ENCODE measurements at regions not wholly inside any gene's neighbourhood (a gene's known extent, or its start where the extent isn't known, plus 50 kb on each side); places are given as distances from the start of the nearest gene placed in this dataset.

GRCh38 chr2:117169036-117169765 is 645.3 kb upstream of the DDX18 start:
- no peak for DNase-seq (ENCODE audit: low read depth in 4 of 4, low spot score in 2 of 4)

GRCh38 chr2:117170897-117171296 is 643.6 kb upstream of the DDX18 start:
- no peak for DNase-seq (ENCODE audit: low read depth in 4 of 4, low spot score in 2 of 4)

GRCh38 chr2:117179405-117179804 is 635.1 kb upstream of the DDX18 start:
- DNase-seq (ENCODE audit: low read depth in 4 of 4, low spot score in 2 of 4): no peak

GRCh38 chr2:117190856-117191559 is 623.5 kb upstream of the DDX18 start:
- no peak for DNase-seq (ENCODE audit: low read depth in 4 of 4, low spot score in 2 of 4)

DNA sequence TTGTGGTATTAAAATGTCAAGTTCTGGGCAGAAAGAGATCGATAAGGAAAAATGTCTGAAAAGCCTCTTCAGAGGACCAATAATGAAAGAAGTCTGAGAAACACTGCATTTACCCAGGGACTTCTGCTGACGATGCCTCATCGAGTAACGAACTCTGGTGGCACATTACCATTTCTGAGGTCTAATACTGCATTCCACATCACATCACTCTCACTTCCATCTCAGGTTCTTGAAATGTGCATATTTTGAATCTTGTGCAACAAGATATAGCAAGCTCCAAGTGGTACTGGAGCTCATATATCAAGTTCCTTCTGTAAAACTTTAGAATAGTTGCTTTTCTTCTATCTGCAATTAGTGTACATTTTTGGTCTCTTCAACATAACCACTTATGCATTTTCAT is 619.1 kb upstream of the DDX18 start:
- DNase-seq (ENCODE audit: low read depth in 4 of 4, low spot score in 2 of 4): no peak

GRCh38 chr2:117199511-117199910 is 615.0 kb upstream of the DDX18 start:
- DNase-seq (ENCODE audit: low read depth in 4 of 4, low spot score in 2 of 4): no peak

GRCh38 chr2:117212562-117212961 is 601.9 kb upstream of the DDX18 start:
- DNase-seq (ENCODE audit: low read depth in 4 of 4, low spot score in 2 of 4): no peak

- DNase-seq (ENCODE audit: low read depth in 4 of 4, low spot score in 2 of 4): no peak
Observed at GRCh38 chr2:117217145-117217544, 597.3 kb upstream of the DDX18 start.

GRCh38 chr2:117222809-117223208 is 591.7 kb upstream of the DDX18 start:
- no peak for DNase-seq (ENCODE audit: low read depth in 4 of 4, low spot score in 2 of 4)

GRCh38 chr2:117232305-117232704 is 582.2 kb upstream of the DDX18 start:
- no peak for DNase-seq (ENCODE audit: low read depth in 4 of 4, low spot score in 2 of 4)

DNA sequence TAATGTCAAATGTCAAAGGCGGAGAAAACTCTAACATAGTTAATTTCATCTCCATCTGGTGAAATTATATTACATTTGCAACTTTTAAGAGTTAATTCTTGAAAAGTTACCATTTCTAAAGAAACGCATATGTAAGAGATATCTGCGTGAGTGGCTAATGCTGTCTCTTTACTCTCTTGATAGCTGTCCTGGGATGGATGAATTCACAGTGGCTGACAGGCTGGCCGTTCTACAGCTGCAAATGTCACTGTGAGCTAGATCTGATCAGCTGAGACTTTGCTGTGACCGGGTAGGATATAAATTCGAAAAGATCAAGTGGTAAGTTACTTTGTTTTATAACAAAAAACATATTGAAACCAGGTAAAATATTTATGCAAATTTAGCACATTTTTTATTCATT is 557.1 kb upstream of the DDX18 start:
- no peak for DNase-seq (ENCODE audit: low read depth in 4 of 4, low spot score in 2 of 4)

DNA sequence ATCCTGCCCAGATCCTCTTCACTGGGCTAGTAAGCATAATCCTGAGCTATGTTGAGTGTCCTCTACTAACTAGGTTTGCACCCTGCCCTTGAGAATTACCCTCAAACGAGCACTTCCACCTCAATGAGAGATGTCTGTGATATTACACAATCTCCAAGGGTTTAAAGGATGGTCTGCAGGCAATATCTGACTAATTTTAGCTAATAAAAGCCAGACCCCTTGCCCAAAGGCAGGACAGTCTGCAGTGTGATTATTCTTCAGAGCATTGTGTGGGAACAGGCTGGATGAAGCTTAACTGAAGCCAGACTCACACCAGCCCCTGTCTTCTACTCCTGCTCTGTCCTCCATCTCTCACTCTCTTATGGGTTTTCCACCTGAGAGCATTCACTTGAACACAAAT is 544.9 kb upstream of the DDX18 start:
- no peak for DNase-seq (ENCODE audit: low read depth in 4 of 4, low spot score in 2 of 4)

- no peak for DNase-seq (ENCODE audit: low read depth in 4 of 4, low spot score in 2 of 4)
Observed at GRCh38 chr2:117271631-117272030, 542.9 kb upstream of the DDX18 start.

DNA sequence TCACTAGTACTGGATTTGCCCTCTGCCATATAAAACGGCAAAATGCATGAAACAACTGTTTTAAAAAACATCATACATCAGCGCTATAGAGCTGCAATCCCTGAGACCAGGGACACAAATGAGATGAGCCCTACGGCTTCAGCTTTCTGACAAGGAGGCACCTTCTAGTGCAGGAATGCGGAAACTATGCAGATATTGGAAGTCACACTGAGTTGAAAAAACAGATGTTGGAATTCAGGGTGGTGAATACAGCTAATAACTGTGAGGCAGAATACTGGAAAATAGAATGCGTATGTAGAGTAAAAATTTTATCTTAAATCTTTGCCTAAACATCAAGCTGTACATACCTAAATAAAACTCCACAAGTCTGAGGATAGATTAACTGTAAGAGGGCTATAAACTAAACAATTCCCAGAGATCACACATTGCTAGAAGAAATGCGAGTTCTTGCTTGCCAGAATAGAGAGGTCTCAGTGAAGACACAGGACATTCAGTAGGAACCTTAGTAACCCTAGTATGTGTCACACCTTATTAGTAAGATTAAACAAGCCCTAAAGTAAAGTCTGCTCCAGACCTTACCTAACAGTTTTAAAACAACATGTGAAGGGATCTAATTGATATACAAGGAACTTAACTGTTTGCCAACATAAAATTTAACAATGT is 541.4 kb upstream of the DDX18 start:
- no peak for DNase-seq (ENCODE audit: low read depth in 4 of 4, low spot score in 2 of 4)

GRCh38 chr2:117293012-117293411 is 521.5 kb upstream of the DDX18 start:
- DNase-seq (ENCODE audit: low read depth in 4 of 4, low spot score in 2 of 4): no peak

- no peak for DNase-seq (ENCODE audit: low read depth in 4 of 4, low spot score in 2 of 4)
Observed at GRCh38 chr2:117299451-117299850, 515.0 kb upstream of the DDX18 start.

GRCh38 chr2:117308861-117309770 is 505.4 kb upstream of the DDX18 start:
- DNase-seq (ENCODE audit: low read depth in 4 of 4, low spot score in 2 of 4): no peak

GRCh38 chr2:117321816-117322215 is 492.7 kb upstream of the DDX18 start:
- no peak for DNase-seq (ENCODE audit: low read depth in 4 of 4, low spot score in 2 of 4)

- DNase-seq (ENCODE audit: low read depth in 4 of 4, low spot score in 2 of 4): no peak
Observed at GRCh38 chr2:117323331-117323730, 491.2 kb upstream of the DDX18 start.

DNA sequence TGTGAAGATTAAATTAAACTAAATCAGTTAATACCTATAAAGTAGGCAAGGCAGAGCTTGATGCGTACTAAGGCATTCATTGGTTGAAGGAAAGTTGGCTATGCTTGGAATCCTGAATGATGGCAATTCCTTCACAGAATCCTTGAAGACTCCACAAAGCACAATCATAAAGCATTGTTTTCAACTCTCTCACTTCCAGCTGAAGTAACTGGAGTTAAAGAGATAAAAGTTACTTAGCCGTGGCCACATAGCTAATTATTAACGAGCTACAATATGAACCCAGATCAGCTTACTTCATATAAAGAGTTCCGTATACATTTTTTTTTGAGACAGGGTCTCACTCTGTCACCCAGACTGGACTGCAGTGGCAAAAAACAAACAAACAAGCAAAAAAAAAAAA is 483.9 kb upstream of the DDX18 start:
- DNase-seq (ENCODE audit: low read depth in 4 of 4, low spot score in 2 of 4): no peak

- no peak for DNase-seq (ENCODE audit: low read depth in 4 of 4, low spot score in 2 of 4)
Observed at GRCh38 chr2:117335967-117336366, 478.5 kb upstream of the DDX18 start.

All from left renal cortex interstitium (tissue), 4 donors.